ENCODE measurements at regions not wholly inside any gene's neighbourhood (a gene's known extent, or its start where the extent isn't known, plus 50 kb on each side); places are given as distances from the start of the nearest gene placed in this dataset.

- no peak overlapping the region for H4K91ac ChIP-seq (ENCODE audit: insufficient read length, low read depth, low read length)
- H2AFZ ChIP-seq (ENCODE audit: low read length) = no peak overlapping the region
Measured at GRCh38 chr20:5663396-5663795, 52.6 kb upstream of the GPCPD1 start.

More at GRCh38 chr20:5663396-5663795, 52.6 kb upstream of the GPCPD1 start:
- H3K9me3 ChIP-seq (ENCODE audit: control insufficient read depth, low read depth, low read length) = no peaks in the 10 kb centered on the region
- no peak for TF ChIP-seq CTCF (conservative IDR thresholded peaks at IDR 0.05)
- H3K14ac ChIP-seq (ENCODE audit: insufficient read depth, low read length) = no peak overlapping the region
- H2BK15ac ChIP-seq (ENCODE audit: low read depth, low read length) = no peak overlapping the region
- no peak overlapping the region for H3K18ac ChIP-seq (ENCODE audit: insufficient read length, low read depth, low read length)
- WGBS (ENCODE audit: extremely low coverage, insufficient read length, low lambda C conversion rate) = no CpG with 5 or more reads among the region's 5 CpGs
- H3K27ac Mint-ChIP-seq = no peak overlapping the region
- H3K9ac ChIP-seq (ENCODE audit: extremely low read depth, insufficient read length, low read length) = no peak overlapping the region
- H2BK120ac ChIP-seq (ENCODE audit: low read depth, low read length, poor library complexity, severe bottlenecking) = no peak overlapping the region
- no peaks in the 10 kb centered on the region for H3K23me2 ChIP-seq (ENCODE audit: insufficient read length, low read depth, low read length, poor library complexity, severe bottlenecking)
- H3K27ac ChIP-seq (ENCODE audit: insufficient read length, low read depth, low read length) = no peak overlapping the region
- H2BK12ac ChIP-seq (ENCODE audit: insufficient read length, low read depth, low read length) = no peak overlapping the region
- H3K4me3 Mint-ChIP-seq = no peak overlapping the region
- no peak overlapping the region for H4K8ac ChIP-seq (replicated peaks; ENCODE audit: insufficient read length, low read depth, low read length)
- H2AK5ac ChIP-seq (ENCODE audit: insufficient read length, low read length) = no peak overlapping the region
- H3K4me2 ChIP-seq (ENCODE audit: insufficient read depth, insufficient read length, low read length) = no peak overlapping the region
- no peak overlapping the region for H3K23ac ChIP-seq (ENCODE audit: insufficient read length, low read depth, low read length)
- H3K4me1 ChIP-seq (ENCODE audit: insufficient read depth, low read length) = no peaks in the 10 kb centered on the region
- H3K9me3 Mint-ChIP-seq = no peaks in the 10 kb centered on the region
- H3K56ac ChIP-seq (ENCODE audit: insufficient read length, low read depth, low read length) = no peak overlapping the region
- no peaks in the 10 kb centered on the region; a peak in 1 of 7 replicates for H3K36me3 Mint-ChIP-seq (ENCODE audit: insufficient read depth in 1 of 3, low read depth in 3 of 3)
- H3K79me1 ChIP-seq (ENCODE audit: insufficient read depth, low read depth, low read length, poor library complexity, severe bottlenecking) = no peaks in the 10 kb centered on the region
- H4K20me1 ChIP-seq (ENCODE audit: control insufficient read depth, insufficient read depth, insufficient read length) = no peaks in the 10 kb centered on the region
- H2BK5ac ChIP-seq (ENCODE audit: insufficient read length, low read length) = no peak overlapping the region
- no peak overlapping the region for H3K4ac ChIP-seq (ENCODE audit: low read depth, low read length)
- H3K4me1 Mint-ChIP-seq = no peaks in the 10 kb centered on the region
- no peak overlapping the region for H4K5ac ChIP-seq (ENCODE audit: insufficient read length, low read depth, low read length)
- H3K27me3 Mint-ChIP-seq (ENCODE audit: low read depth) = no peaks in the 10 kb centered on the region; the same call in 1 of the 2 replicates
- no peak overlapping the region for H2BK20ac ChIP-seq (ENCODE audit: low read depth, low read length, poor library complexity, severe bottlenecking)
- no peak overlapping the region for H3T11ph ChIP-seq (ENCODE audit: low read length)
- H3K79me2 ChIP-seq (ENCODE audit: insufficient read depth, low read length) = no peaks in the 10 kb centered on the region
- no peaks in the 10 kb centered on the region for H3K27me3 ChIP-seq (ENCODE audit: insufficient read depth, low read length)
- DNase-seq = no peak

All from H9 (cell line).